ENCODE measurements at regions not wholly inside any gene's neighbourhood (a gene's known extent, or its start where the extent isn't known, plus 50 kb on each side); places are given as distances from the start of the nearest gene placed in this dataset.

GRCh38 chr9:73916016-73916673, 581.0 kb upstream of the RORB start:
- H3K4me3 Mint-ChIP-seq: no peak overlapping the region
- peak; percentile 46 for TF ChIP-seq CTCF (conservative IDR thresholded peaks at IDR 0.05)
- no peak for DNase-seq (ENCODE audit: low read depth, low spot score)
- H3K27me3 Mint-ChIP-seq (ENCODE audit: low read depth): no peaks in the 10 kb centered on the region
- no peak overlapping the region for H3K27ac Mint-ChIP-seq (ENCODE audit: unreplicated experiment)
- no peaks in the 10 kb centered on the region for H3K9me3 Mint-ChIP-seq
- H3K36me3 Mint-ChIP-seq (ENCODE audit: low read depth): no peaks in the 10 kb centered on the region
- H3K4me1 Mint-ChIP-seq: no peaks in the 10 kb centered on the region

GRCh38 chr9:73919712-73920111, 577.4 kb upstream of the RORB start:
- DNase-seq (ENCODE audit: low read depth, low spot score): no peak
- Mint-ChIP-seq H3K27ac (ENCODE audit: unreplicated experiment) (no peak overlapping the region), H3K27me3 (ENCODE audit: low read depth) (no peaks in the 10 kb centered on the region), H3K9me3 (no peaks in the 10 kb centered on the region), H3K4me3 (no peak overlapping the region), H3K36me3 (ENCODE audit: low read depth) (no peaks in the 10 kb centered on the region), H3K4me1 (no peaks in the 10 kb centered on the region)
- TF ChIP-seq CTCF (conservative IDR thresholded peaks at IDR 0.05): no peak

- DNase-seq (ENCODE audit: low read depth, low spot score): no peak
- Mint-ChIP-seq H3K27ac (ENCODE audit: unreplicated experiment) (no peak overlapping the region), H3K4me1 (no peaks in the 10 kb centered on the region), H3K27me3 (ENCODE audit: low read depth) (no peaks in the 10 kb centered on the region), H3K9me3 (peaks cover 2% of the 10 kb centered on the region), H3K36me3 (ENCODE audit: low read depth) (no peaks in the 10 kb centered on the region), H3K4me3 (no peak overlapping the region)
- no peak for TF ChIP-seq CTCF (conservative IDR thresholded peaks at IDR 0.05)
Measured at GRCh38 chr9:73923796-73924195, 573.3 kb upstream of the RORB start.

- Mint-ChIP-seq H3K4me1 (no peaks in the 10 kb centered on the region), H3K36me3 (ENCODE audit: low read depth) (no peaks in the 10 kb centered on the region), H3K27ac (ENCODE audit: unreplicated experiment) (no peak overlapping the region), H3K4me3 (no peak overlapping the region), H3K9me3 (no peaks in the 10 kb centered on the region), H3K27me3 (ENCODE audit: low read depth) (no peaks in the 10 kb centered on the region)
- no peak for DNase-seq (ENCODE audit: low read depth, low spot score)
- TF ChIP-seq CTCF (conservative IDR thresholded peaks at IDR 0.05): no peak
Measured at GRCh38 chr9:73951147-73951546, 546.0 kb upstream of the RORB start.

GRCh38 chr9:73962792-73963191, 534.3 kb upstream of the RORB start:
- TF ChIP-seq CTCF (conservative IDR thresholded peaks at IDR 0.05): no peak
- no peak for DNase-seq (ENCODE audit: low read depth, low spot score)
- Mint-ChIP-seq H3K4me3 (no peak overlapping the region), H3K9me3 (peaks cover 4% of the 10 kb centered on the region), H3K36me3 (ENCODE audit: low read depth) (no peaks in the 10 kb centered on the region), H3K4me1 (no peaks in the 10 kb centered on the region), H3K27me3 (ENCODE audit: low read depth) (no peaks in the 10 kb centered on the region), H3K27ac (ENCODE audit: unreplicated experiment) (no peak overlapping the region)

Data from neural crest cell (in vitro differentiated cells).